SK-N-SH (cell line): ENCODE measurements at regions not wholly inside any gene's neighbourhood (a gene's known extent, or its start where the extent isn't known, plus 50 kb on each side); places are given as distances from the start of the nearest gene placed in this dataset.

Experiments used
- CTCF ChIA-PET: fragments of 300-600, 350-600 bp; formaldehyde crosslinking; extraction: SDS; loops from one replicate; lab custom pipeline; 2021; lab: Yijun Ruan, JAX
- POLR2A ChIA-PET: fragments of 350-600 bp; sonication (Branson Sonifier 250); formaldehyde crosslinking; extraction: SDS; loops from one replicate; lab custom pipeline; 2020; ENCODE audit warnings: antibody characterized with exemption, inconsistent platforms; lab: Yijun Ruan, JAX
- DNase-seq: peaks from one replicate; pipeline ENCODE4 v3.0.0; 2012
- H2AFZ ChIP-seq: fragments of 200-600 bp; sonication (generic); 2 replicates; pipeline ENCODE4 v1.8.1; 2016; ENCODE audit warnings: antibody characterized with exemption, mild to moderate bottlenecking, low read depth
- H3F3A ChIP-seq: fragments of 200-600 bp; sonication (generic); replicated peaks from 2 replicates; pipeline ENCODE3; 2016; ENCODE audit warnings: antibody characterized with exemption, mild to moderate bottlenecking; ENCODE audit not compliant: insufficient read depth
- H3K27ac ChIP-seq, 2 experiments: fragments of 200-500 bp in 1 of 2; fragments of 200-600 bp in 1 of 2; sonication (Bioruptor generic) in 1 of 2; sonication (generic), shearing (Covaris generic) in 1 of 2; 2 replicates each; pipeline versions ENCODE4 v1.5.1 to v1.6.1; 2014 to 2016; ENCODE audit warnings: low read depth in 2 of 2, inconsistent platforms in 1 of 2, low read length in 1 of 2, mild to moderate bottlenecking in 1 of 2, mixed read lengths in 1 of 2
- H3K27me3 ChIP-seq: fragments of 200-600 bp; sonication (generic), shearing (Covaris generic); 2 replicates; pipeline ENCODE4 v1.6.1; 2016; ENCODE audit warnings: mixed run types; ENCODE audit not compliant: insufficient read depth
- H3K36me3 ChIP-seq, 2 experiments: fragments of 200-500 bp in 1 of 2; fragments of 200-600 bp in 1 of 2; sonication (Bioruptor generic) in 1 of 2; sonication (generic) in 1 of 2; replicated peaks in 1 of 2; 2 replicates each; pipeline versions ENCODE3 to v1.5.1; 2014 to 2016; ENCODE audit warnings: low read length in 1 of 2, mild to moderate bottlenecking in 1 of 2; ENCODE audit not compliant: insufficient read depth in 2 of 2, control insufficient read depth in 1 of 2
- H3K4me1 ChIP-seq, 2 experiments: fragments of 200-500 bp in 1 of 2; fragments of 200-600 bp in 1 of 2; sonication (Bioruptor generic) in 1 of 2; sonication (generic), shearing (Covaris generic) in 1 of 2; 2 replicates each; pipeline versions ENCODE4 v1.5.1 to v1.6.1; 2014 to 2016; ENCODE audit warnings: low read depth in 1 of 2, low read length in 1 of 2, mixed run types in 1 of 2; ENCODE audit not compliant: insufficient read depth in 2 of 2, control insufficient read depth in 1 of 2
- H3K4me2 ChIP-seq: fragments of 200-600 bp; sonication (generic), shearing (Covaris generic); 2 replicates; pipeline ENCODE4 v1.6.1; 2017; ENCODE audit warnings: mixed run types
- H3K4me3 ChIP-seq, 2 experiments: fragments of 200-500 bp in 1 of 2; fragments of 200-600 bp in 1 of 2; sonication (Bioruptor generic) in 1 of 2; sonication (generic), shearing (Covaris generic) in 1 of 2; 2 replicates each; pipeline versions ENCODE4 v1.5.1 to v1.8.1; 2014 to 2016; ENCODE audit warnings: low read depth in 2 of 2, inconsistent platforms in 1 of 2, low read length in 1 of 2, mild to moderate bottlenecking in 1 of 2, mixed read lengths in 1 of 2, moderate library complexity in 1 of 2
- H3K79me2 ChIP-seq: fragments of 200-600 bp; sonication (generic); 2 replicates; pipeline ENCODE4 v1.8.1; 2017; ENCODE audit warnings: mild to moderate bottlenecking; ENCODE audit not compliant: insufficient read depth
- H3K9ac ChIP-seq: fragments of 200-600 bp; sonication (generic); 2 replicates; pipeline ENCODE4 v1.6.1; 2017; ENCODE audit warnings: mixed run types
- H3K9me2 ChIP-seq: fragments of 200-600 bp; sonication (generic); 2 replicates; pipeline ENCODE4 v1.6.1; 2017; ENCODE audit warnings: mixed run types
- H3K9me3 ChIP-seq: fragments of 200-600 bp; sonication (generic); 2 replicates; pipeline ENCODE4 v1.6.1; 2017; ENCODE audit warnings: mixed run types, mild to moderate bottlenecking, moderate library complexity
- H4K20me1 ChIP-seq: fragments of 200-600 bp; sonication (generic); 2 replicates; pipeline ENCODE4 v1.6.1; 2017; ENCODE audit warnings: mild to moderate bottlenecking, mixed run types; ENCODE audit not compliant: insufficient read depth
- CHD2 ChIP-seq: fragments of 150-350 bp; IDR thresholded peaks from 2 replicates; pipeline ENCODE4 v1.6.1; 2018; ENCODE audit warnings: low read length; ENCODE audit not compliant: partially characterized antibody
- ELF1 ChIP-seq: IDR thresholded peaks from 2 replicates; pipeline ENCODE4 v1.4.0; 2012
- FOSL2 ChIP-seq: IDR thresholded peaks from 2 replicates; pipeline ENCODE4 v1.4.0; 2012; ENCODE audit warnings: low read depth, mild to moderate bottlenecking, moderate library complexity, borderline replicate concordance
- GATA2 ChIP-seq: sonication (generic); formaldehyde crosslinking; IDR thresholded peaks from 2 replicates; pipeline ENCODE4 v1.5.0; 2020; ENCODE audit warnings: mild to moderate bottlenecking, missing genetic modification reagents
- MEF2A ChIP-seq: IDR thresholded peaks from 2 replicates; pipeline ENCODE4 v1.4.0; 2012; ENCODE audit warnings: low read depth, borderline replicate concordance
- MXI1 ChIP-seq: IDR thresholded peaks from 2 replicates; pipeline ENCODE4 v1.6.1; 2012; ENCODE audit warnings: mild to moderate bottlenecking, low read depth, low read length, improper control_type of control experiment
- NFIC ChIP-seq: IDR thresholded peaks from 2 replicates; pipeline ENCODE4 v1.4.0; 2012; ENCODE audit warnings: borderline replicate concordance
- POLR2AphosphoS5 ChIP-seq: IDR thresholded peaks from 2 replicates; pipeline ENCODE4 v1.6.1; 2012; ENCODE audit warnings: low read depth, low read length
- RAD21 ChIP-seq: IDR thresholded peaks from 2 replicates; pipeline ENCODE4 v1.6.1; 2012; ENCODE audit warnings: mild to moderate bottlenecking, low read length
- RCOR1 ChIP-seq: fragments of 150-350 bp; IDR thresholded peaks from 2 replicates; pipeline ENCODE4 v1.6.1; 2017; ENCODE audit warnings: antibody characterized with exemption, low read length
- RFX5 ChIP-seq: IDR thresholded peaks from 2 replicates; pipeline ENCODE4 v1.6.1; 2012; ENCODE audit warnings: mild to moderate bottlenecking, improper control_type of control experiment, low read length
- RXRA ChIP-seq: IDR thresholded peaks from 2 replicates; pipeline ENCODE4 v1.4.0; 2012; ENCODE audit warnings: low read depth, mild to moderate bottlenecking, borderline replicate concordance
- SIN3A ChIP-seq: IDR thresholded peaks from 2 replicates; pipeline ENCODE4 v1.6.1; 2012; ENCODE audit warnings: low read depth, mild to moderate bottlenecking, low read length, moderate library complexity, borderline replicate concordance
- SMC3 ChIP-seq: IDR thresholded peaks from 2 replicates; pipeline ENCODE4 v1.6.1; 2012; ENCODE audit warnings: low read depth, low read length, improper control_type of control experiment
- TEAD4 ChIP-seq: IDR thresholded peaks from 2 replicates; pipeline ENCODE4 v1.4.0; 2012; ENCODE audit warnings: mild to moderate bottlenecking, borderline replicate concordance; ENCODE audit not compliant: insufficient read depth
- WGBS: methylation state at CpG from one replicate; pipeline ENCODE4 v1.1.6; 2017; ENCODE audit warnings: low lambda C conversion rate; 5-methylcytosine and 5-hydroxymethylcytosine counted together
- TF ChIP-seq, protein P1 (sequence below): fragments of 150-350 bp; IDR thresholded peaks from 2 replicates; pipeline ENCODE4 v1.6.1; 2017; ENCODE audit warnings: antibody characterized with exemption, low read length, low read depth, borderline replicate concordance
- TF ChIP-seq, protein P2 (sequence below): IDR thresholded peaks from 2 replicates; pipeline ENCODE4; 2012
- TF ChIP-seq, protein P3 (sequence below): fragments of 150-350 bp; IDR thresholded peaks from 2 replicates; pipeline ENCODE4 v1.6.1; 2016; ENCODE audit warnings: mild to moderate bottlenecking, low read depth, low read length
- TF ChIP-seq, protein P4 (sequence below): IDR thresholded peaks from 2 replicates; pipeline ENCODE4 v1.4.0; 2012; ENCODE audit warnings: low read depth, borderline replicate concordance

DNA sequence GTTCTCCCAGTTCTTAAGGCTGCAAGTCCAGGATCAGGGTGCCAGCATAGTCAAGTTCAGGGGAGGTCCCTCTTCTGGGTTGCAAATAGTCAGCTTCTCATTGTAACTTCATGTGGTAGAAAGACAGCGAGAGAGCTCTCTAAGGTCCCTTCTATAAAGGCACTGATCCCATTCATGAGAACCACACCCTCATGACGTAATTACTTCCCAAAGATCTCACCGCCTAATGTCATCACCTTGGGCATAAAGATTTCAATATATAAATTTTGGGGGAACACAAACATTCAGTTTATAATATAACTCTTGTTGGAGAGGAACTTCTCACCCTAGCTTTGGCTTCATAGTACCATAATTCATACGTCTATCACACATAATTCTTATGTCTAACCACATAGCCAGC, 203.9 kb upstream of the VLDLR start:
- H3K4me2 ChIP-seq: no peak overlapping the region
- no peak overlapping the region for H3K27ac ChIP-seq
- no peaks in the 10 kb centered on the region for H3K79me2 ChIP-seq
- ChIA-PET CTCF (no interaction called here), POLR2A (no interaction called here)
- peaks cover 3% of the 10 kb centered on the region for H3F3A ChIP-seq
- no peaks in the 10 kb centered on the region for H3K9me2 ChIP-seq
- WGBS: 45% methylated on average over 3 of the region's 4 CpGs
- H3K36me3 ChIP-seq: no peaks in the 10 kb centered on the region
- no peak for DNase-seq
- no peaks in the 10 kb centered on the region for H3K27me3 ChIP-seq
- no peaks in the 10 kb centered on the region for H3K9me3 ChIP-seq
- H3K4me3 ChIP-seq: no peak overlapping the region
- H2AFZ ChIP-seq: no peak overlapping the region
- peaks cover 2 to 14% of the 10 kb centered on the region in 2 experiments; a peak in 3 of 4 replicates for H3K4me1 ChIP-seq
- no peaks in the 10 kb centered on the region for H4K20me1 ChIP-seq
- H3K9ac ChIP-seq: no peak overlapping the region
- TF ChIP-seq MXI1 (no peak), GATA2 (CRISPR knock-in tag) (no peak), ELF1 (no peak), SIN3A (no peak), SMC3 (no peak)
- TF ChIP-seq, protein P1, sequence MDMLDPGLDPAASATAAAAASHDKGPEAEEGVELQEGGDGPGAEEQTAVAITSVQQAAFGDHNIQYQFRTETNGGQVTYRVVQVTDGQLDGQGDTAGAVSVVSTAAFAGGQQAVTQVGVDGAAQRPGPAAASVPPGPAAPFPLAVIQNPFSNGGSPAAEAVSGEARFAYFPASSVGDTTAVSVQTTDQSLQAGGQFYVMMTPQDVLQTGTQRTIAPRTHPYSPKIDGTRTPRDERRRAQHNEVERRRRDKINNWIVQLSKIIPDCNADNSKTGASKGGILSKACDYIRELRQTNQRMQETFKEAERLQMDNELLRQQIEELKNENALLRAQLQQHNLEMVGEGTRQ: no peak

DNA sequence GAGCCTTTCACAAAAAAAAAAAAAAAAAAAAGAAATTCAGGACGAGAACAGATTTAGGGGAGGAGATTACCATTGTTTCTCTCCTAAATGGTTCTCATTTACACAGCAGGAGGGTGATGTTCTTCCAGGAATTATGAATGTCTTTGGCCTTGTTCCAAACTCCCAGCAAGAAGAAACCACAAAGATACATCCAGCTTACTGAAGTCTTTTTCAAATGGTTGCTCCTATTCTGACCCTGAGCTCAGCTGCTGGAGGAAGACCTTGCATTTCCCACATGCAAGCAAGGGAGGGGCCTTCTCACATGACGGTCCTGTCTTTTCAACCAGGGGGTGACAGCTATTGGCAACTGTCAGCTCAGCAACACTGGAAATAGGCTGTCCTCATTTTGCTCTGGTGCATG, 203.0 kb upstream of the VLDLR start:
- TF ChIP-seq, protein P2, sequence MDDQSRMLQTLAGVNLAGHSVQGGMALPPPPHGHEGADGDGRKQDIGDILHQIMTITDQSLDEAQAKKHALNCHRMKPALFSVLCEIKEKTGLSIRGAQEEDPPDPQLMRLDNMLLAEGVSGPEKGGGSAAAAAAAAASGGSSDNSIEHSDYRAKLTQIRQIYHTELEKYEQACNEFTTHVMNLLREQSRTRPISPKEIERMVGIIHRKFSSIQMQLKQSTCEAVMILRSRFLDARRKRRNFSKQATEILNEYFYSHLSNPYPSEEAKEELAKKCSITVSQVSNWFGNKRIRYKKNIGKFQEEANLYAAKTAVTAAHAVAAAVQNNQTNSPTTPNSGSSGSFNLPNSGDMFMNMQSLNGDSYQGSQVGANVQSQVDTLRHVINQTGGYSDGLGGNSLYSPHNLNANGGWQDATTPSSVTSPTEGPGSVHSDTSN: no peak
- no peak for TF ChIP-seq RXRA
- TF ChIP-seq NFIC: peak; percentile 34; the same call in 1 of the 2 replicates
- TF ChIP-seq RFX5: no peak
- TF ChIP-seq, all 33 proteins: peak for 1
- Histone ChIP-seq H3K79me2 (no peaks in the 10 kb centered on the region), H3K36me3 (no peaks in the 10 kb centered on the region), H2AFZ (no peak overlapping the region), H3K27me3 (no peaks in the 10 kb centered on the region), H3K4me1 (peaks cover 2 to 14% of the 10 kb centered on the region in 2 experiments; a peak in 3 of 4 replicates), H3K9me3 (no peaks in the 10 kb centered on the region), H4K20me1 (no peaks in the 10 kb centered on the region), H3F3A (peaks cover 3% of the 10 kb centered on the region), H3K4me2 (0 out of 2 replicates have a peak overlapping the region, but pooled peaks have one; percentile 24), H3K9ac (no peak overlapping the region), H3K27ac (no peak overlapping the region), H3K9me2 (no peaks in the 10 kb centered on the region), H3K4me3 (no peak overlapping the region)
- 37% methylated on average over 2 of the region's 2 CpGs for WGBS
- no peak for DNase-seq
- CTCF ChIA-PET: interaction anchor here (0.6 to 1.3 kb wide), 3 partner anchors 12 to 1133 kb away, joined by 3 read pairs; no protein-coding TSS in a partner anchor
- POLR2A ChIA-PET: no interaction called here

DNA sequence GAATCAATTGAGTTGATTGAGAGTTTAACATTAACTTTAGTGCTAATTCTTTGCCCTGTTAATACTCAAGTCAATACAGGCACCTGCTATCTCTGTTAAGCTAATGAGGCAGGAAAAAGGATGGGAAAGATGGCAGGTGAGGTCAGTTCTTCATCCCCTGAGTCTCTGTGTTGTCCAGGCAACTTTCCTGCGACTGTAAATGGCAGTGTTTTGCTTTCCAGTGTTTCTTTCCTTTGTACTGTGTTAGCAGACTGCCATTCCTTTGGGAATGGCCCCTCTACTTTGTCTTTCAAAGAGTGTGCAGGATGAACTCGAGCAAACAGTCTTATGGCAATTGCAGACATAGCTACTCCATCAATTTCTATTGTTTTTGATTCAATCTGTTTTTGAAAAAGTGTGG, 202.2 kb upstream of the VLDLR start:
- no peaks in the 10 kb centered on the region for H3K36me3 ChIP-seq
- H3F3A ChIP-seq: peaks cover 3% of the 10 kb centered on the region
- ChIA-PET POLR2A (no interaction called here), CTCF (interaction anchor here (0.6 to 1.3 kb wide), 3 partner anchors 11 to 1132 kb away, joined by 3 read pairs; no protein-coding TSS in a partner anchor)
- H2AFZ ChIP-seq: no peak overlapping the region
- no peaks in the 10 kb centered on the region for H4K20me1 ChIP-seq
- no peaks in the 10 kb centered on the region for H3K27me3 ChIP-seq
- no peaks in the 10 kb centered on the region for H3K79me2 ChIP-seq
- no peak overlapping the region for H3K4me3 ChIP-seq
- H3K9me2 ChIP-seq: no peaks in the 10 kb centered on the region
- H3K9ac ChIP-seq: no peak overlapping the region
- peaks cover 2 to 10% of the 10 kb centered on the region in 2 experiments; a peak in 3 of 4 replicates for H3K4me1 ChIP-seq
- 13% methylated on average over 2 of the region's 2 CpGs for WGBS
- H3K27ac ChIP-seq: no peak overlapping the region
- DNase-seq: no peak
- H3K4me2 ChIP-seq: no peak overlapping the region
- H3K9me3 ChIP-seq: no peaks in the 10 kb centered on the region
- no peak for TF ChIP-seq FOSL2
- TF ChIP-seq RCOR1: no peak
- no peak for TF ChIP-seq CHD2
- no peak for TF ChIP-seq MXI1
- TF ChIP-seq POLR2AphosphoS5: no peak
- no peak for TF ChIP-seq RAD21
- TF ChIP-seq, protein P3, sequence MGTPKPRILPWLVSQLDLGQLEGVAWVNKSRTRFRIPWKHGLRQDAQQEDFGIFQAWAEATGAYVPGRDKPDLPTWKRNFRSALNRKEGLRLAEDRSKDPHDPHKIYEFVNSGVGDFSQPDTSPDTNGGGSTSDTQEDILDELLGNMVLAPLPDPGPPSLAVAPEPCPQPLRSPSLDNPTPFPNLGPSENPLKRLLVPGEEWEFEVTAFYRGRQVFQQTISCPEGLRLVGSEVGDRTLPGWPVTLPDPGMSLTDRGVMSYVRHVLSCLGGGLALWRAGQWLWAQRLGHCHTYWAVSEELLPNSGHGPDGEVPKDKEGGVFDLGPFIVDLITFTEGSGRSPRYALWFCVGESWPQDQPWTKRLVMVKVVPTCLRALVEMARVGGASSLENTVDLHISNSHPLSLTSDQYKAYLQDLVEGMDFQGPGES: no peak
- TF ChIP-seq, protein P4, sequence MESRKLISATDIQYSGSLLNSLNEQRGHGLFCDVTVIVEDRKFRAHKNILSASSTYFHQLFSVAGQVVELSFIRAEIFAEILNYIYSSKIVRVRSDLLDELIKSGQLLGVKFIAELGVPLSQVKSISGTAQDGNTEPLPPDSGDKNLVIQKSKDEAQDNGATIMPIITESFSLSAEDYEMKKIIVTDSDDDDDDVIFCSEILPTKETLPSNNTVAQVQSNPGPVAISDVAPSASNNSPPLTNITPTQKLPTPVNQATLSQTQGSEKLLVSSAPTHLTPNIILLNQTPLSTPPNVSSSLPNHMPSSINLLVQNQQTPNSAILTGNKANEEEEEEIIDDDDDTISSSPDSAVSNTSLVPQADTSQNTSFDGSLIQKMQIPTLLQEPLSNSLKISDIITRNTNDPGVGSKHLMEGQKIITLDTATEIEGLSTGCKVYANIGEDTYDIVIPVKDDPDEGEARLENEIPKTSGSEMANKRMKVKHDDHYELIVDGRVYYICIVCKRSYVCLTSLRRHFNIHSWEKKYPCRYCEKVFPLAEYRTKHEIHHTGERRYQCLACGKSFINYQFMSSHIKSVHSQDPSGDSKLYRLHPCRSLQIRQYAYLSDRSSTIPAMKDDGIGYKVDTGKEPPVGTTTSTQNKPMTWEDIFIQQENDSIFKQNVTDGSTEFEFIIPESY: no peak
- no peak for TF ChIP-seq TEAD4
- no peak for TF ChIP-seq MEF2A
- no peak for TF ChIP-seq RFX5
